VCaP (cell line): ENCODE measurements at regions not wholly inside any gene's neighbourhood (a gene's known extent, or its start where the extent isn't known, plus 50 kb on each side); places are given as distances from the start of the nearest gene placed in this dataset.

Experiments
- H3K27ac ChIP-seq: fragments of 450-650 bp; 2 replicates; pipeline ENCODE4 v1.5.1; 2017
- TF ChIP-seq, protein P1 (sequence below): fragments of 450-650 bp; conservative IDR thresholded peaks from 2 replicates; pipeline ENCODE4 v1.5.1; 2017; ENCODE audit warnings: mild to moderate bottlenecking, moderate library complexity

DNA sequence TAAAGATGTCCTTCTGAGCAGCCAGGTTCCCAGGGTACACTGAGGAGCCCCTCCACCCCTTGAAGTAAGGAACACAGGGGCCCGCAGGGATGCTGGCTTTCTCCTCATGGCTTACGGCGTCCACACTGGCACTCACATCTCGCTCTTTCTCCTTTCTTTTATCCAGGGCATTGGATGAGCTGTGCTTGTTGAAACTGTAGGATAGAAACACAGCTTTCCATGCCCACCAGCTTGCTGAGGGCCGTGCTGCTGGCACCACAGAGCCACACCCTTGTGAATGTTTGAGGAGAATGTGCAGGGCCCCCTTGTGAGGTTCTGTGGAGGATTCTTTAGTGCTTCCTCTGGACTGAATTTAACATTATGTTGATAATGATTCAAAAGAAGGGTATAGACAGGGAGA lies 51.7 kb upstream of the B3GAT1 start:
- H3K27ac ChIP-seq = peak overlapping the region; percentile 100; the same call in 1 of the 2 replicates
- TF ChIP-seq, protein P1, sequence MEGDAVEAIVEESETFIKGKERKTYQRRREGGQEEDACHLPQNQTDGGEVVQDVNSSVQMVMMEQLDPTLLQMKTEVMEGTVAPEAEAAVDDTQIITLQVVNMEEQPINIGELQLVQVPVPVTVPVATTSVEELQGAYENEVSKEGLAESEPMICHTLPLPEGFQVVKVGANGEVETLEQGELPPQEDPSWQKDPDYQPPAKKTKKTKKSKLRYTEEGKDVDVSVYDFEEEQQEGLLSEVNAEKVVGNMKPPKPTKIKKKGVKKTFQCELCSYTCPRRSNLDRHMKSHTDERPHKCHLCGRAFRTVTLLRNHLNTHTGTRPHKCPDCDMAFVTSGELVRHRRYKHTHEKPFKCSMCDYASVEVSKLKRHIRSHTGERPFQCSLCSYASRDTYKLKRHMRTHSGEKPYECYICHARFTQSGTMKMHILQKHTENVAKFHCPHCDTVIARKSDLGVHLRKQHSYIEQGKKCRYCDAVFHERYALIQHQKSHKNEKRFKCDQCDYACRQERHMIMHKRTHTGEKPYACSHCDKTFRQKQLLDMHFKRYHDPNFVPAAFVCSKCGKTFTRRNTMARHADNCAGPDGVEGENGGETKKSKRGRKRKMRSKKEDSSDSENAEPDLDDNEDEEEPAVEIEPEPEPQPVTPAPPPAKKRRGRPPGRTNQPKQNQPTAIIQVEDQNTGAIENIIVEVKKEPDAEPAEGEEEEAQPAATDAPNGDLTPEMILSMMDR = no peak
